Spleen (tissue), 11 donors: ENCODE measurements at regions not wholly inside any gene's neighbourhood (a gene's known extent, or its start where the extent isn't known, plus 50 kb on each side); places are given as distances from the start of the nearest gene placed in this dataset.

Source experiments
- DNase-seq: peaks from one replicate; pipeline ENCODE4 v3.0.0-alpha.2; 2020
- H3K27ac ChIP-seq, 8 donors: fragments of 200-600 bp; sonication (generic) in 7 of 8; 1 replicate in 4 of 8; 2 replicates in 4 of 8; pipeline versions ENCODE4 v1.5.0 to v1.8.0; 2016 to 2021; ENCODE audit warnings: inconsistent platforms in 4 of 8, mild to moderate bottlenecking in 4 of 8, moderate library complexity in 1 of 8
- H3K27me3 ChIP-seq, 7 donors: fragments of 200-600 bp; sonication (generic) in 6 of 7; replicated peaks in 1 of 7; 1 replicate in 4 of 7; 2 replicates in 3 of 7; pipeline versions ENCODE4 v1.5.0 to v1.8.0; 2016 to 2021; ENCODE audit warnings: inconsistent platforms in 3 of 7, mild to moderate bottlenecking in 1 of 7
- H3K36me3 ChIP-seq, 6 donors: fragments of 200-600 bp; sonication (generic) in 5 of 6; 1 replicate in 4 of 6; 2 replicates in 2 of 6; pipeline versions ENCODE4 v1.5.0 to v1.8.0; 2016 to 2021; ENCODE audit warnings: inconsistent platforms in 2 of 6
- H3K4me1 ChIP-seq, 6 donors: fragments of 200-600 bp; sonication (generic) in 5 of 6; 1 replicate in 3 of 6; 2 replicates in 3 of 6; pipeline versions ENCODE4 v1.5.0 to v1.8.0; 2016 to 2021; ENCODE audit warnings: inconsistent platforms in 3 of 6
- H3K4me3 ChIP-seq, 8 donors: fragments of 200-600 bp; sonication (generic) in 7 of 8; 1 replicate in 4 of 8; 2 replicates in 4 of 8; pipeline versions ENCODE4 v1.5.0 to v1.8.0; 2016 to 2021; ENCODE audit warnings: inconsistent platforms in 4 of 8, mild to moderate bottlenecking in 4 of 8, moderate library complexity in 2 of 8
- H3K9me3 ChIP-seq, 8 donors: fragments of 200-600 bp; sonication (generic) in 7 of 8; 1 replicate in 4 of 8; 2 replicates in 4 of 8; pipeline versions ENCODE4 v1.5.0 to v1.8.0; 2016 to 2021; ENCODE audit warnings: inconsistent platforms in 4 of 8
- CTCF ChIP-seq, 11 experiments: fragments of 200-600 bp in 7 of 11; fragments of 450-650 bp in 4 of 11; sonication (generic) in 4 of 11; IDR thresholded peaks in 8 of 11; conservative IDR thresholded peaks in 3 of 11; 1 replicate in 7 of 11; 2 replicates in 4 of 11; pipeline versions ENCODE4 v1.4.0 to v1.8.0; 2016 to 2021; ENCODE audit warnings: antibody characterized with exemption in 11 of 11, inconsistent platforms in 4 of 11, mild to moderate bottlenecking in 1 of 11
- POLR2A ChIP-seq, 3 donors: fragments of 450-650 bp; IDR thresholded peaks; one replicate each; pipeline ENCODE4 v1.5.1; 2017; ENCODE audit warnings: antibody characterized with exemption in 3 of 3, mild to moderate bottlenecking in 1 of 3
- POLR2AphosphoS5 ChIP-seq, 3 donors: sonication (generic); formaldehyde crosslinking; IDR thresholded peaks; one replicate each; pipeline ENCODE4 v1.5.1; 2017; ENCODE audit warnings: antibody characterized with exemption in 3 of 3
- WGBS, 5 donors: extraction: QIAGEN DNeasy Blood & Tissue Kit in 3 of 5; methylation state at CpG; one replicate each; pipeline versions ENCODE4 v1.1.5 to v1.1.7; 2013 to 2018; 5-methylcytosine and 5-hydroxymethylcytosine counted together
- intact Hi-C: fragments of 100-400 bp; cut with DNase I; formaldehyde crosslinking; loops from one replicate; pipeline ENCODE4 v1.15.0; 2023; ENCODE audit warnings: low total_unique reads
- donor health status: healthy with polysubstance abuse.
- donor health status: DM: no; HTN: no; CAD: no; lungs with moderate emphysema.
- donor health status: DM: no; HTN: no; CAD: no.
- donor health status: Bipolar disorder and iron deficiency.
- donor health status: healthy.
- donor health status: DM: no; HTN: no; CAD: no.
- donor health status: DM: yes; HTN: yes; CAD: no.

GRCh38 chr9:115254287-115255180 is 136.6 kb upstream of the TNC start:
- Histone ChIP-seq H3K27ac (no peak overlapping the region), H3K9me3 (peaks cover 0 to 17% (median 11%) of the 10 kb centered on the region in 8 donors), H3K4me1 (no peaks in the 10 kb centered on the region), H3K27me3 (no peaks in the 10 kb centered on the region), H3K4me3 (no peak overlapping the region), H3K36me3 (no peaks in the 10 kb centered on the region)
- TF ChIP-seq POLR2AphosphoS5 (IDR thresholded peaks at IDR 0.05) = no peak
- TF ChIP-seq CTCF (IDR thresholded peaks at IDR 0.05 in 8 of 11, conservative IDR thresholded peaks at IDR 0.05 in 3 of 11) = no peak
- no peak for TF ChIP-seq POLR2A (IDR thresholded peaks at IDR 0.05)
- no peak for DNase-seq
- intact Hi-C loops = no loop called here
- WGBS, 5 donors = 61 to 73% (median 67%) methylated on average over 5 of the region's 5 CpGs

DNA sequence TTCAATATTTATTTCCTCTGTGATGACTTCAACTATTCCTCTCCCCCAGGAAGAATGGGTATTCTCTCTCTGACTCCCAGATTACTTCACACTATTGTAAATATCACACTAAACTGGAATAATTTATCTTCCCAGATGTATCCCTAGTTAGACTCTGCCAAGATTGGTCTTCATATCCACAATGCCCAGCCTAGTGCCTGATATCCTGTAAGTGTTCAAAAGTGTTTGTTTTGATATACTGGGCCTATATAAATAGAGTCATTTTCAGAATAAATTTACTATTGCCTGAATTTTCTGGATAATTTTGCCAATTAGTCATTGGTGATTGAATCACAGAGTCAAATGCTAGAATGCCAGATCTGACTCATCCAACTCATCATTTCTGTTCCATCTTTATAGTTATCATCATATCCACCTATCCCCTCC is 143.7 kb upstream of the TNC start:
- intact Hi-C loops = no loop called here
- DNase-seq = no peak

GRCh38 chr9:115262477-115262876 is 144.5 kb upstream of the TNC start:
- peak overlapping the region in 1 of 8 donors; percentile 0 for H3K27ac ChIP-seq
- DNase-seq = no peak
- intact Hi-C loops = no loop called here
- peaks cover 0 to 4% (median 0%) of the 10 kb centered on the region in 6 donors for H3K4me1 ChIP-seq
- H3K27me3 ChIP-seq = no peaks in the 10 kb centered on the region
- H3K36me3 ChIP-seq = no peaks in the 10 kb centered on the region
- TF ChIP-seq CTCF (IDR thresholded peaks at IDR 0.05 in 8 of 11, conservative IDR thresholded peaks at IDR 0.05 in 3 of 11) (no peak), POLR2A (IDR thresholded peaks at IDR 0.05) (no peak), POLR2AphosphoS5 (IDR thresholded peaks at IDR 0.05) (no peak)
- no peak overlapping the region for H3K4me3 ChIP-seq
- H3K9me3 ChIP-seq = no peaks in the 10 kb centered on the region

More for the DNA sequence above, 143.7 kb upstream of the TNC start:
- Histone ChIP-seq H3K4me1 (peaks cover 0 to 3% (median 0%) of the 10 kb centered on the region in 6 donors), H3K27me3 (no peaks in the 10 kb centered on the region), H3K9me3 (no peaks in the 10 kb centered on the region), H3K36me3 (no peaks in the 10 kb centered on the region), H3K27ac (no peak overlapping the region), H3K4me3 (no peak overlapping the region)
- TF ChIP-seq CTCF (IDR thresholded peaks at IDR 0.05 in 8 of 11, conservative IDR thresholded peaks at IDR 0.05 in 3 of 11) (no peak), POLR2AphosphoS5 (IDR thresholded peaks at IDR 0.05) (no peak), POLR2A (IDR thresholded peaks at IDR 0.05) (no peak)

- Histone ChIP-seq H3K4me3 (no peak overlapping the region), H3K4me1 (peaks cover 0 to 4% (median 0%) of the 10 kb centered on the region in 6 donors), H3K36me3 (no peaks in the 10 kb centered on the region), H3K9me3 (no peaks in the 10 kb centered on the region), H3K27ac (peak overlapping the region in 1 of 8 donors; percentile 0), H3K27me3 (no peaks in the 10 kb centered on the region)
- DNase-seq = no peak
- TF ChIP-seq POLR2AphosphoS5 (IDR thresholded peaks at IDR 0.05) (no peak), CTCF (IDR thresholded peaks at IDR 0.05 in 8 of 11, conservative IDR thresholded peaks at IDR 0.05 in 3 of 11) (no peak), POLR2A (IDR thresholded peaks at IDR 0.05) (no peak)
- intact Hi-C loops = no loop called here
Observed at GRCh38 chr9:115262952-115263351, 145.0 kb upstream of the TNC start.
